SK-MEL-5 (cell line): ENCODE measurements at regions not wholly inside any gene's neighbourhood (a gene's known extent, or its start where the extent isn't known, plus 50 kb on each side); places are given as distances from the start of the nearest gene placed in this dataset.
"Not testable (repeated sequence)": the region's sequence is repeated elsewhere in the genome, so short reads cannot be mapped to it uniquely, and the experiment has no call there.

Source experiments
- DNase-seq: peaks from one replicate; pipeline ENCODE4 v3.0.0-alpha.2; 2016; ENCODE audit warnings: low read depth, low spot score
- in situ Hi-C: cut with HindIII; loops from 2 replicates; pipeline ENCODE4 v1.10.0; 2016; ENCODE audit warnings: low sequenced_read_pairs, high pct_unique_total_duplicates, low pct_unique_long_range_greater_than_20kb

GRCh38 chr11:105367129-105367528, 227.6 kb upstream of the CARD18 start:
- in situ Hi-C loops: no loop called here
- no peak for DNase-seq

- DNase-seq: no peak
- in situ Hi-C loops: no loop called here
These were observed 222.1 kb upstream of the CARD18 start for GRCh38 chr11:105361651-105362050.

- in situ Hi-C loops: no loop called here
- DNase-seq: peak; percentile 59
These were observed 218.2 kb upstream of the CARD18 start for GRCh38 chr11:105357764-105358163.

GRCh38 chr11:105357146-105357545, 217.6 kb upstream of the CARD18 start:
- DNase-seq: peak; percentile 92
- in situ Hi-C loops: no loop called here

GRCh38 chr11:105349867-105350266, 210.3 kb upstream of the CARD18 start:
- in situ Hi-C loops, DNase-seq: not testable (repeated sequence)

- no peak for DNase-seq
- in situ Hi-C loops: no loop called here
These were observed 205.4 kb upstream of the CARD18 start for GRCh38 chr11:105344938-105345337.

GRCh38 chr11:105334025-105334714, 194.6 kb upstream of the CARD18 start:
- DNase-seq: no peak
- in situ Hi-C loops: no loop called here

GRCh38 chr11:105333153-105333552, 193.6 kb upstream of the CARD18 start:
- in situ Hi-C loops: no loop called here
- no peak for DNase-seq

- in situ Hi-C loops: no loop called here
- no peak for DNase-seq
These were observed 192.6 kb upstream of the CARD18 start for GRCh38 chr11:105332171-105332570.

GRCh38 chr11:105328061-105328460, 188.5 kb upstream of the CARD18 start:
- DNase-seq: no peak
- in situ Hi-C loops: no loop called here

- in situ Hi-C loops: no loop called here
- DNase-seq: no peak
These were observed 184.6 kb upstream of the CARD18 start for GRCh38 chr11:105324156-105324555.

- DNase-seq: no peak
- in situ Hi-C loops: no loop called here
These were observed 182.1 kb upstream of the CARD18 start for GRCh38 chr11:105321696-105322095.

GRCh38 chr11:105315287-105315686, 175.7 kb upstream of the CARD18 start:
- peak; percentile 39 for DNase-seq
- in situ Hi-C loops: no loop called here

- DNase-seq: no peak
- in situ Hi-C loops: no loop called here
These were observed 172.7 kb upstream of the CARD18 start for GRCh38 chr11:105312266-105312665.

GRCh38 chr11:105298630-105299029, 159.1 kb upstream of the CARD18 start:
- no peak for DNase-seq
- in situ Hi-C loops: no loop called here

- in situ Hi-C loops: no loop called here
- no peak for DNase-seq
These were observed 158.6 kb upstream of the CARD18 start for GRCh38 chr11:105298174-105298573.

- no peak for DNase-seq
- in situ Hi-C loops: no loop called here
These were observed 157.9 kb upstream of the CARD18 start for GRCh38 chr11:105297463-105297862.

GRCh38 chr11:105296806-105297205, 157.2 kb upstream of the CARD18 start:
- in situ Hi-C loops: no loop called here
- no peak for DNase-seq

GRCh38 chr11:105296386-105296785, 156.8 kb upstream of the CARD18 start:
- in situ Hi-C loops: no loop called here
- no peak for DNase-seq

- DNase-seq: no peak
- in situ Hi-C loops: no loop called here
These were observed 143.1 kb upstream of the CARD18 start for GRCh38 chr11:105282658-105283057.
